Right atrium auricular region (tissue), 2 donors: ENCODE measurements at regions not wholly inside any gene's neighbourhood (a gene's known extent, or its start where the extent isn't known, plus 50 kb on each side); places are given as distances from the start of the nearest gene placed in this dataset.

Source experiments
- DNase-seq: peaks from one replicate; pipeline ENCODE4 v3.0.0-alpha.2; 2019; ENCODE audit warnings: low spot score
- H3K27ac ChIP-seq, 2 donors: fragments of 200-600 bp; sonication (generic); 1 replicate in 1 of 2; 2 replicates in 1 of 2; pipeline ENCODE4 v1.5.1; 2016 to 2019
- H3K27me3 ChIP-seq, 2 donors: fragments of 200-600 bp; sonication (generic); one replicate each; pipeline versions ENCODE4 v1.5.1 to v1.6.0; 2017 to 2019
- H3K36me3 ChIP-seq: fragments of 200-600 bp; sonication (generic); one replicate; pipeline ENCODE4 v1.5.1; 2016
- H3K4me1 ChIP-seq, 2 donors: fragments of 200-600 bp; sonication (generic); one replicate each; pipeline versions ENCODE4 v1.5.1 to v1.6.0; 2017 to 2019
- H3K4me3 ChIP-seq, 2 donors: fragments of 200-600 bp; sonication (generic); 1 replicate in 1 of 2; 2 replicates in 1 of 2; pipeline ENCODE4 v1.5.1; 2017 to 2019; ENCODE audit warnings: mild to moderate bottlenecking in 1 of 2, moderate library complexity in 1 of 2
- H3K9me3 ChIP-seq, 2 donors: fragments of 200-600 bp; sonication (generic); one replicate each; pipeline ENCODE4 v1.5.1; 2019
- CTCF ChIP-seq, 2 donors: fragments of 200-600 bp; sonication (generic); IDR thresholded peaks; one replicate each; pipeline ENCODE4 v1.5.1; 2019; ENCODE audit warnings: antibody characterized with exemption in 2 of 2

- no peak for TF ChIP-seq CTCF (IDR thresholded peaks at IDR 0.05)
- Histone ChIP-seq H3K9me3 (no peaks in the 10 kb centered on the region), H3K36me3 (no peaks in the 10 kb centered on the region), H3K27ac (no peak overlapping the region), H3K4me1 (no peaks in the 10 kb centered on the region), H3K27me3 (no peaks in the 10 kb centered on the region), H3K4me3 (no peak overlapping the region)
- DNase-seq = no peak
These were observed 373.8 kb downstream of the TMEM182 start for GRCh38 chr2:103135679-103136078.

DNA sequence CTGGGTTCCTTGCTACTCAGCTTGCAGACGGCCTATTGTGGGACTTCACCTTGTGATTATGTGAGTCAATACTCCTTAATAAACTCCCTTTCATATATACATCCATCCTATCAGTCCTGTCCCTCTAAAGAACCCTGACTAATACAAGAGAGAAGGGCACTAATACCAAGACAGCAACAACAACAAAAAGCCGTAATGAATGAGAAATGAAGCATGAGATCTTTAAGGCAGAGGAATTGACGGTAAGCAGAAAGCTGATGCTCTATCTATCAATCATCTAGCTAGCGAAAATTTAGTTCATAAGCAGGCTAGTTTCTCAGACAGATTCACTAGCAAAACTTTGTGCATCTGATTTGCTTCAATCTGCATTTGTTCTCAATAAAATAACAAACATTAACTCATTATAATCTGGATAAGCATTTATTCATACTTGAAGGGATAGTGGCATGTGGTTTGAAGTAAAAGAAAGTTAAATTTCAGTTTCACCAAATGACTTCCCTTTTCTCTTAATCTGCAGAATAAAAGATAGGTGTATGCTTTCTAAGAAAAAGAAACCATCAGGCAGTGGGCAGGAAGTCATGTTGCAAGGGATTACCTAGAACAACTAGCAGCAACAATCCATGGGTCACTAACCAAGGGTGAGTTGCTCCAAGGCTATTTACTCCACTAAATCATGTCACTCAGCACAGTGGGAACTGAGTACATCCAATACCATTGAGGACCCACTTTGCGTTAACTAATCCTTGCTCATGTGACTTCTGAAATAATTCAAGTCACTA, 376.5 kb downstream of the TMEM182 start:
- Histone ChIP-seq H3K27me3 (no peaks in the 10 kb centered on the region), H3K36me3 (no peaks in the 10 kb centered on the region), H3K27ac (no peak overlapping the region), H3K4me1 (no peaks in the 10 kb centered on the region), H3K9me3 (no peaks in the 10 kb centered on the region), H3K4me3 (no peak overlapping the region)
- no peak for DNase-seq
- no peak for TF ChIP-seq CTCF (IDR thresholded peaks at IDR 0.05)

DNA sequence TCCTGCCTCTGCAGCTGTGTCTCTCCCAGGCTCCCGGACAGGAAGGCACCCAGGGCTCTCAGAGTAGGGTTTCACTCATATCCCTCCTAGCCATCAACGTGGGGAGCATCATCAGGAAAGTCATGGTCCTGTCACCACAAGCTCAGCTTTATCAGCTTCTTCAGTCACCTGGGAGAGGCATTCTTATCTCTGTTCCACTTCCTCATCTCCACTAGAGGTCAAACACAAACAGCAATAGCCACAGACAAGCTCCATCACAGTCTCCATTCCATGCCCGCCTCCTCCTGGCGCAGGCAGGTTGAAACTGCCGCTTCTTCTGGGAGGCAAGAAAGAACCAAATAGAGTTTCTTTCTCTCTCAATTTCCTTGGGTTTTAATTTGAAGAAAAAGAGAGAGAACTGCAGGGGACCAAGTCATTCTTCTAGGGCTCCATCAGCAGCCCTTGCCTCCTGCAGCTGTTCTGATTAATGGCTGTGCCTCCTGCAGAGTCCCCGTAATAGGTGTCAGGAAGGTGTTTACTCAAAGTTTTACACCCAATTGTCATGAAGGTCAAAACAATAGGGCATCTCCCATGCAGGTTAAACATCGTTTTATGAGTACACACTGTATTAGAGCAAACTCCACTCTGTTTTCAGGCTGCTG, 377.9 kb downstream of the TMEM182 start:
- no peaks in the 10 kb centered on the region for H3K4me1 ChIP-seq
- TF ChIP-seq CTCF (IDR thresholded peaks at IDR 0.05) = no peak
- H3K27ac ChIP-seq = no peak overlapping the region
- no peak for DNase-seq
- no peaks in the 10 kb centered on the region for H3K27me3 ChIP-seq
- H3K4me3 ChIP-seq = no peak overlapping the region
- H3K36me3 ChIP-seq = no peaks in the 10 kb centered on the region
- H3K9me3 ChIP-seq = no peaks in the 10 kb centered on the region

- Histone ChIP-seq H3K27ac (no peak overlapping the region), H3K9me3 (no peaks in the 10 kb centered on the region), H3K36me3 (no peaks in the 10 kb centered on the region), H3K27me3 (no peaks in the 10 kb centered on the region), H3K4me1 (no peaks in the 10 kb centered on the region), H3K4me3 (no peak overlapping the region)
- no peak for TF ChIP-seq CTCF (IDR thresholded peaks at IDR 0.05)
- DNase-seq = no peak
These were observed 383.0 kb downstream of the TMEM182 start for GRCh38 chr2:103144837-103145236.

DNA sequence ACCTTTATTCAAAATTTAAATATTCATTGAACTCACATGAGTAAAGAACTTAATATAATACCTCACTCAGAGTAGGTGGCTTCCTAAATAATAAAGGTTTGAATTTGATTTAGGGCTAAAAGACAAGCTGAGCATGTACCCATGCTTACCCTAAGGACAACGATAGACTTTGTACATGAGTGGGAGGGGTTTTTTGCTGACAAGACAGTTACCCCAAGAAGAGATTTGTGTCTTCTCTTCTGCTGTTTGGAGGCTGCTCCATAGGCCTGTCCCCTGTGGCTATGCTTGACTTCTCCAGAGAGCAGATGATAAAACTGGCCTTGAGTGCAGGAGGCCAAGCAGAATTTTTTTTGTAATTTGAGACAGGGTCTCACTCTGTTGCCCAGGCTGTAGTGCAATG, 383.9 kb downstream of the TMEM182 start:
- Histone ChIP-seq H3K36me3 (no peaks in the 10 kb centered on the region), H3K4me3 (no peak overlapping the region), H3K4me1 (no peaks in the 10 kb centered on the region), H3K9me3 (no peaks in the 10 kb centered on the region), H3K27ac (no peak overlapping the region), H3K27me3 (no peaks in the 10 kb centered on the region)
- TF ChIP-seq CTCF (IDR thresholded peaks at IDR 0.05) = no peak
- DNase-seq = no peak
